ENCODE measurements at regions not wholly inside any gene's neighbourhood (a gene's known extent, or its start where the extent isn't known, plus 50 kb on each side); places are given as distances from the start of the nearest gene placed in this dataset.

DNA sequence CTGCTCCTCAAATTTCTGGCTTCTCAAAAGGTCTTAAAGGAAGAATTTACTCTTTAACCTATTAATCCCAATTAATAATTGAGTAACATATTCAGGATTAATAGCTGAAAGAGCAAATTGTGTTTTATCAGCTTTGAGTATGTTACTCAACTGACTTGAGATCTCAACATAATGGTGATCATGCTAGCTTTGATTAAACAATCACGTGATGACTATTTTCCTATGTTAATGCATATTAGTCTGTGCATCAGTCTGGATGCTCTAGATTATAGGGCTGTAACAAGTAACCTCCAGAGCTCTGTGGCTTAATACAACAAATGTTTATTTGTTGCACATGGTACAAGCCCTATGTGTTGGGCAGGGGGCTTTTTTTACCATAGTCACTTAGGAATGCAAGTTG, 313.4 kb upstream of the BTBD3 start:
- Histone ChIP-seq H3K27me3 (ENCODE audit: insufficient read depth, low read length, poor library complexity, severe bottlenecking) (no peaks in the 10 kb centered on the region), H3K4me1 (ENCODE audit: insufficient read depth, low read length, poor library complexity, severe bottlenecking) (no peaks in the 10 kb centered on the region), H3F3A (ENCODE audit: low read depth) (no peaks in the 10 kb centered on the region), H3K36me3 (ENCODE audit: insufficient read depth, low read length) (no peaks in the 10 kb centered on the region), H3K79me2 (ENCODE audit: insufficient read depth, low read length) (no peaks in the 10 kb centered on the region), H3K4me2 (ENCODE audit: low read depth, low read length, poor library complexity, severe bottlenecking) (no peak overlapping the region), H3K4me3 (ENCODE audit: low read length, poor library complexity, severe bottlenecking) (no peak overlapping the region), H3K9me3 (ENCODE audit: insufficient read depth, low read depth, low read length) (no peaks in the 10 kb centered on the region), H2AFZ (ENCODE audit: low read length) (no peak overlapping the region), H3K9me2 (replicated peaks; ENCODE audit: low read depth, low read length) (no peaks in the 10 kb centered on the region), H4K20me1 (ENCODE audit: insufficient read depth, low read length, poor library complexity, severe bottlenecking) (no peaks in the 10 kb centered on the region), H3K9ac (ENCODE audit: low read depth, low read length, poor library complexity, severe bottlenecking) (no peak overlapping the region)
- TF ChIP-seq, protein P1, sequence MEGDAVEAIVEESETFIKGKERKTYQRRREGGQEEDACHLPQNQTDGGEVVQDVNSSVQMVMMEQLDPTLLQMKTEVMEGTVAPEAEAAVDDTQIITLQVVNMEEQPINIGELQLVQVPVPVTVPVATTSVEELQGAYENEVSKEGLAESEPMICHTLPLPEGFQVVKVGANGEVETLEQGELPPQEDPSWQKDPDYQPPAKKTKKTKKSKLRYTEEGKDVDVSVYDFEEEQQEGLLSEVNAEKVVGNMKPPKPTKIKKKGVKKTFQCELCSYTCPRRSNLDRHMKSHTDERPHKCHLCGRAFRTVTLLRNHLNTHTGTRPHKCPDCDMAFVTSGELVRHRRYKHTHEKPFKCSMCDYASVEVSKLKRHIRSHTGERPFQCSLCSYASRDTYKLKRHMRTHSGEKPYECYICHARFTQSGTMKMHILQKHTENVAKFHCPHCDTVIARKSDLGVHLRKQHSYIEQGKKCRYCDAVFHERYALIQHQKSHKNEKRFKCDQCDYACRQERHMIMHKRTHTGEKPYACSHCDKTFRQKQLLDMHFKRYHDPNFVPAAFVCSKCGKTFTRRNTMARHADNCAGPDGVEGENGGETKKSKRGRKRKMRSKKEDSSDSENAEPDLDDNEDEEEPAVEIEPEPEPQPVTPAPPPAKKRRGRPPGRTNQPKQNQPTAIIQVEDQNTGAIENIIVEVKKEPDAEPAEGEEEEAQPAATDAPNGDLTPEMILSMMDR (conservative IDR thresholded peaks at IDR 0.05; ENCODE audit: low read length), result no peak
- TF ChIP-seq EZH2phosphoT487 (IDR thresholded peaks at IDR 0.05; ENCODE audit: borderline replicate concordance), result no peak

- Histone ChIP-seq H3F3A (ENCODE audit: low read depth) (no peaks in the 10 kb centered on the region), H3K4me3 (ENCODE audit: low read length, poor library complexity, severe bottlenecking) (no peak overlapping the region), H3K9me3 (ENCODE audit: insufficient read depth, low read depth, low read length) (no peaks in the 10 kb centered on the region), H3K4me2 (ENCODE audit: low read depth, low read length, poor library complexity, severe bottlenecking) (no peak overlapping the region), H4K20me1 (ENCODE audit: insufficient read depth, low read length, poor library complexity, severe bottlenecking) (no peaks in the 10 kb centered on the region), H2AFZ (ENCODE audit: low read length) (no peak overlapping the region), H3K4me1 (ENCODE audit: insufficient read depth, low read length, poor library complexity, severe bottlenecking) (no peaks in the 10 kb centered on the region), H3K79me2 (ENCODE audit: insufficient read depth, low read length) (no peaks in the 10 kb centered on the region), H3K9ac (ENCODE audit: low read depth, low read length, poor library complexity, severe bottlenecking) (no peak overlapping the region), H3K36me3 (ENCODE audit: insufficient read depth, low read length) (no peaks in the 10 kb centered on the region), H3K27me3 (ENCODE audit: insufficient read depth, low read length, poor library complexity, severe bottlenecking) (no peaks in the 10 kb centered on the region), H3K9me2 (replicated peaks; ENCODE audit: low read depth, low read length) (no peaks in the 10 kb centered on the region)
- TF ChIP-seq, protein P1 (conservative IDR thresholded peaks at IDR 0.05; ENCODE audit: low read length), result no peak
- no peak for TF ChIP-seq EZH2phosphoT487 (IDR thresholded peaks at IDR 0.05; ENCODE audit: borderline replicate concordance)
Measured at GRCh38 chr20:11607047-11607446, 310.6 kb upstream of the BTBD3 start.

DNA sequence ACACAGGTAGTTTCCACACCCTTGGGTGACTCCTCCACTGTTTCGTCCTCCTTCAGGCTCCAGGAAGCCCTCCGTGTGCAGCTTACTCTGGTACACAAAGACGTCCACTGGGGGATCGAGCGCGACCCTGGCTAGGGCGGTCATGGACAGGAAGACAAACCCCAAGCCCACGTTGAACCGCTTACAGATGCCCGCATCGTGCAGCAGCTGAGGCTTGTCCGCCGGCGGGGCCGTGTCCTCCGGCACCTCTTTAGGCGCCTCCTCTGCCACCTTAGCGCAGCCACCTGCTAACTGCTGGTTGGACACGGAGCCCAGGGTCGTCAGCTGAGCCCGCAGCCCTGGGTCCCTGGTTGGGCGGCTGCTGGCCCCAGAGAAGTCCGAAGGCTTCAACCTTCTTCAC, 309.0 kb upstream of the BTBD3 start:
- Histone ChIP-seq H3K79me2 (ENCODE audit: insufficient read depth, low read length) (no peaks in the 10 kb centered on the region), H4K20me1 (ENCODE audit: insufficient read depth, low read length, poor library complexity, severe bottlenecking) (no peaks in the 10 kb centered on the region), H3K27me3 (ENCODE audit: insufficient read depth, low read length, poor library complexity, severe bottlenecking) (no peaks in the 10 kb centered on the region), H3K36me3 (ENCODE audit: insufficient read depth, low read length) (no peaks in the 10 kb centered on the region), H2AFZ (ENCODE audit: low read length) (no peak overlapping the region), H3K9me3 (ENCODE audit: insufficient read depth, low read depth, low read length) (no peaks in the 10 kb centered on the region), H3K9ac (ENCODE audit: low read depth, low read length, poor library complexity, severe bottlenecking) (no peak overlapping the region), H3K4me2 (ENCODE audit: low read depth, low read length, poor library complexity, severe bottlenecking) (no peak overlapping the region), H3K9me2 (replicated peaks; ENCODE audit: low read depth, low read length) (no peaks in the 10 kb centered on the region), H3K4me1 (ENCODE audit: insufficient read depth, low read length, poor library complexity, severe bottlenecking) (no peaks in the 10 kb centered on the region), H3K4me3 (ENCODE audit: low read length, poor library complexity, severe bottlenecking) (no peak overlapping the region), H3F3A (ENCODE audit: low read depth) (no peaks in the 10 kb centered on the region)
- TF ChIP-seq, protein P1 (conservative IDR thresholded peaks at IDR 0.05; ENCODE audit: low read length), result no peak
- no peak for TF ChIP-seq EZH2phosphoT487 (IDR thresholded peaks at IDR 0.05; ENCODE audit: borderline replicate concordance)
